GM21381 (cell line): ENCODE measurements at regions not wholly inside any gene's neighbourhood (a gene's known extent, or its start where the extent isn't known, plus 50 kb on each side); places are given as distances from the start of the nearest gene placed in this dataset.
"Not testable (repeated sequence)": the region's sequence is repeated elsewhere in the genome, so short reads cannot be mapped to it uniquely, and the experiment has no call there.

ENCODE experiments used
- ATAC-seq: cut with Tn5 transposase; IDR thresholded peaks from one replicate; pipeline ENCODE4 v1.9.1; 2021; ENCODE audit warnings: mild to moderate bottlenecking, moderate library complexity; ENCODE audit not compliant: unreplicated experiment

DNA sequence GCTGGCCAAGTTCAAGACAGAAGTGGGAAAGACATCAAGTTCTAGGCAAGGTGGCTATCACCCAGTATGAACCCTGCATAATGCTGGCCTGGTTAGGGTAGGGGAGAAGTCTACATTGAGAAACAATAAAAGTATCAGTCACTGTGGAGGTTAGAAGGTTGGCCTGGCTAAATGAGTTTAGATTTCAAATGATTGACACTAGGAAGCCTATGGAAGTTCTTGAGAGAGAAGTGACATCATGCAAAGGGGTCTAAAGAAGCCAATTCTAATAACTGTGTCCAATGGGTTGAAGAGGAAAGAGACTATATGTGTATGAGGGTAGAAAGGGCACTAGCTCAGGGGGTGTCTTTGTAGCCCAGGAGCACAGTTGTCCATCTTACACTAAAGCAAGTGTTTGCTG, 98.5 kb upstream of the MBIP start:
- no peak for ATAC-seq

DNA sequence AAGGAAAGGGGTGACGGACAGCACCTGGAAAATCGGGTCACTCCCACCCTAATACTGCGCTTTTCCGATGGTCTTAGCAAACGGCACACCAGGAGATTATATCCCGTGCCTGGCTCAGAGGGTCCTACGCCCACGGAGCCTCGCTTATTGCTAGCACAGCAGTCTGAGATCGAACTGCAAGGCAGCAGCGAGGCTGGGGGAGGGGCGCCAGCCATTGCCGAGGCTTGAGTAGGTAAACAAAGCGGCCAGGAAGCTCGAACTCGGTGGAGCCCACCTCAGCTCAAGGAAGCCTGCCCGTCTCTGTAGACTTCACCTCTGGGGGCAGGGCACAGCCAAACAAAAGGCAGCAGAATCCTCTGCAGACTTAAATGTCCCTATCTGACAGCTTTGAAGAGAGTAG, 91.5 kb upstream of the MBIP start:
- not testable (repeated sequence) for ATAC-seq

DNA sequence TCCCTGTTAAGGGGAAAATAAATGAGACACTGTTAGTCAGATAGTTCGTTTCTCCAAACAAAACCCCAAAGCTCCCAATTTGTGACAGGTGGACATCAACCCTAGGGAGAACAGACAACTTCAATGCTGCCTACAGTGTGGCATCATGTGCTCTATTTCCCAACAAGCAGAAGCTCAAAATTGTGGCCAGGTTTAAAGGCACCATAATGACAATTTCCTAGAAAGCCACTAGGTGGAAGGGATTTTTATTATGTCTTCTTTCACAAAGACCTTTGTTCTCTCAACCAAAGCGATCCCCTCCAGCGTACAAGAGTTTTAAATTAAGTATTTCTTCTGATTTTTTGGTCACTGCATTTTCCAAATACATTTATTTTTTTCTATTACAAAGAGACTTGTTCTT, 88.0 kb upstream of the MBIP start:
- ATAC-seq, result no peak

DNA sequence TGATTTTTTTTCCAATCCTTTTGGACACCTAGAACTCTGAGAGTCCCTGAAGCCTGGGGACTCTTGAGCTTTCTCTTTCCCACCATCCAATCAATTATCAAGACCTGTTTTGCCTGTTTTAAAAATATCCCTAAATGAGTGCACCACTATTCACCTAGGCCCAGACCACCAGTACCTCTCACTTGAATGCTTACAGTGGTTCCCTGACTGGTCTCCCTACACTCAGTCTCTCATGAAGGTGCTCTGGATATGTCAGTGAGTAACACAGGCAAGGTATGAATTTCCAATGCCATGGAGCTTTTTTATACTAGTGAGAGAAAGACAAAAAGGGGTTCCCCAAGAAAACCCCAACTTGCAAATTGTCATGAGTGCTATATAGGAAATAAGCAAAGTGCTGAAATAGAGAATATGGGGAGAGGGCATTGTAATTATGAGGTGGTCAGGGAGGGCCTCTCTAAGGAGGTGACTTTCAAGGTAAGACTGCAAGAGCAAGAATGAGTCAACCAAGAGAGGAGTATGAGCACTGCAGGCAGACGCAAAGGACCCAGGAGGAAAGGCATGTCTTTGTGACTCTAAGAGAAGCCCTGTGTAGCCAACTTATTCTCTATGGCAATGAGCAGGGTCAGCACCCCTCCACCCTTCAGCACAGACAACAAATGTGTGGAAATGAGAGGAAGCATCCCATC, 85.3 kb upstream of the MBIP start:
- ATAC-seq, result no peak

DNA sequence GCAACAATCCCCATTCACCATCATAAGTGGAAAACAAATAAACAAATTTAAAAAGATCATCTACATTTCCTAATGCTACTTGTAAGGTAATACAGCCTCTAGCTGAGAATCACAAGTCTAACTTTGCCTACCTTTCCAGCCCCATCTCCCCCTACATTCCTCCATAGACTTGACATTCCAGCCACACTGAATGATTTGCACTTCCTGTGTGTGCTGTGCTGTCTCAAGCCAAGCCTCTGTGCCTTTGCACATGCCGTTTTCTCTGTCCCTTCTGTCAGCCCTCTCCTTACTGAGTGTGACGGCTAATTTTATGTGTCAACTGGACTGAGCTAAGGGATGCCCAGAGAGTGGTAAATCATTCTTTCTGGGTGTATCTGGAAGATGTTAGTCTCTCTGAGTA, 82.4 kb upstream of the MBIP start:
- ATAC-seq, result no peak

DNA sequence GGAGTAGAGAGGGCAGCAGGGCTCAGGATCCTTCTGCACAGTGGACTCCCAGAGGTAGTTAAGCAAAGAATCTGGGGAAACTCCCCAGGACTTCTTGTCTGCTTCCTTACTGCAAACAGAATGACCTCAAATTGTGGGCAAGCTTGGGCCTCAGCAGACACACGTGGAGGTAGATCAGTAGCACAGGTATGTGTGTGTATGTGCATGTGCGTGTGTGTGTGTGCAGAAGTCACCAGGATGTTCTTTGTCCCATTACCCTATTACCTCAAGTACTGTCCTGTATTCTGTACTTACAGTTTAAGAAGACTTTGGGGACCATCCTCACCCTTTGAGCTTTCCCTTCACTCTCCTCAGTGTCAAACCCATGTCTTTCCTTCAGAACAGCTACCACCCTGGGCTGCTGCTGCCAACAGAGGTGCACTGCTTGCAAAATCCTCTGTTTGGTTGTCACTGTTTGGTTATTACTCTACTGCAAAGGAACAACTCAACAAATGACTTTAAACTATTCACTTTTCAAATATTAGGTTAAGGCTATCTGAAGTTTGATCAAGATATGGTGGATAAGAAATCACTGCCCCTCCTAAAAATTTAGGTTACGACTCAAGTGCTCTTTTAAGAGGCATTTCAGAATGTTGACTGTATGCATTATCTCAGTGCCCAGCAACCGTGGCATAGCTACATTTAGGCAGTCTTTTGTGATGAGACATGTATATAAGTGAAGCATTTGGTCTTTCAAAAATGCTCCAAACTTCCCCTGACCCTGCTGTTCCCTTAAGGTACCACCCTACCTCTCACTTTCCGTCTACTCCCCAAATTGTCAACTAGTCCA, 78.2 kb upstream of the MBIP start:
- no peak for ATAC-seq

DNA sequence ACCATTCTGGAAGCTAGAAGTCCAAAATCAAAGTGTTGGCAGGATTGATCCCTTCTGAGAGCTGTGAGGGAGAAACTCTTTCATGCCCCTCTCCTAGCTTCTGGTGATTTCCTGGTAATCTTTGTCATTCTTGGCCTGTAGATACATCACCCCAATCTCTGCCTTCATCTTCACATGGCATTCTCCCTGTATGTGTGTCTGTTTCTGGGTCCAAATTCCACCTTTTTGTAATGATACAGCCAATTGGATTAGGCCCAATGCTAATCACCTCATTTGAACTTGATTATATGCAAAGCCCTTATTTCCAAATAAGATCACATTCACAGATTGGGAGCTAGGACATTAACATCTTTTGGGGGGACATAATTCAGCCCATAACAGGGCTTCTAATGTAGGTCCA, 76.9 kb upstream of the MBIP start:
- no peak for ATAC-seq

DNA sequence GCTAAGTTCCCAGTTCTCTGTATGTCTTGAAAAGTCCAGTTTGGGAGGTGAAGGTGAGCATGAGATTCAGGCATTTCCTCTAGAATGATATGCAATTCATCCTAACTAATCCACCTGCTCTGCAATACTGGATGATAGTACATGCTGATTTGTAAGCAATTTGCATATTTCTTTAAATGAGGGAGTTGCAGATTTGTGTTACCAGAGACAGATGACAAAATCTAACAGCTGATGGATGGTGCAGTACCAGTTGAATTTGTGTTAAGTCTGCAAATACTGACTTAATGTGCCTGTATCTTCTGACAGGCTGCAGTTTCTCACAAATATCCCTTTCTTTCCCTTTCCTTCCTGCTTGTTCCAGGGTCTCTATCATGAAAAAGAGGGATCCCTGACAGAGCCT, 76.4 kb upstream of the MBIP start:
- ATAC-seq, result no peak

DNA sequence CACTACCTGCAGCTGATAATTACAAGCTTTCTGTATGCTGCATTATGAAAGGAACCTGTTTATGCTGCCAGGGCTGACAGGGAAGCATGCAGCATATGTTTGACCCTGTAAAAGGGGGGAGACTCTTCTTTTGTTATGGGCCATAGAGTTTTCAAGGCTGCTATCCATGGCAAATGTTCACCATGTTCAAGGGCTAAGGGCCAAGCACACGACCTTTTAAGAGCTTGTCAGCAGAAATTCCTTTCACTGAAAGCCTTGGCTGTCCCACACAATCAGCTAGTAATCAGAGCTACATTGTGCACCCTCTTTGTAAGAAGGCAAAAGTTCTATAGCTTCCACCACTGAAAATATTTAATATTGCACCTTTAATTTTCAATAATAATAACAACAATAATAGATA, 74.2 kb upstream of the MBIP start:
- no peak for ATAC-seq

DNA sequence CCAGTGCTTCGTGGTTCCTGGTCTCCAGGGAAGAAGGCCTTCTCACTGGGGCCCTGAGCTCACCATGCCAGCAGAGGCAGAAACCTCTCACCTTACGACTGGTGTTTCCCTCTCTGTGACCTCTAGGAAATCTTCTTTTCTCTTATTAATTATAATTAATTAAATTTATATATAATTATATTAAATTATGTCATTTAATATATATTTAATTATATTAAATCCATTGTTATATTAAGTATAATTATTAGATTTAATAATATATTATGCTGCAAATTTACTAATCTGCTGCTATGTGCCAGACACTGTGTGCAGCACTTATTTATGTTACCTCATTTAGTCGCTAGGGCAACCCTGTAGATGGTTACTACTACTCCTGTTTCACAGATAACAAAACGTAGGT, 70.3 kb upstream of the MBIP start:
- ATAC-seq, result no peak

DNA sequence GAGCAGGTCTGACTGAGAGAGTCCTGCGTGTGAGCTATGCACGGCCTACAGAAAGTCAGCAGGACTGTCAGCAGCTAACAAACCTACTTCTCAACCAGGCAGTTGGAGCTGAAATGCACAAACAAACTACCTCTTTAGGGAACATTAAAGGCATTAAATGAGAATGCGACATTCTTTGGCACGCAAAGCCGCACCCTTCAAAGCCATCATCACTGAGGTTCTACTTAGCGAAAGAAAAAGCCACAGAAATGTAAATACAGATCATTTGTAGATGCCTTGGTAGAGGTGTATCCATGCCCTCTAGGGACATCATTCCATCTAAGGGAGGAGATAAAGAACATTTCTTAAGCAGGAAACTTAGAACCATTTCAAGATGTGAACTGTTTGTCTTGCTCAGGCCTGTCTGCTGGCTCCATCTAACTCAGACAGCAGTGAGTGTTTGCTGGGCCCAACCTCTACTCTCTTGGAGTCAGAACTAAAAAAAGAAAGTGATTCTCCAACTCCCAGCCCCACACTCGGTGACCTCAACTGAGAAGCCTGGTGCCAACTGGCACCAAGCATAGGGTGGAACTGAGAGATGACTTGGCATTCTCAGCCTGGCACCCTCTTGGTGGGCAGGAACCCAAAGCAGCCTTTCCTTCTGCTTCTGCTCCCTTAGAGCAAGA, 63.5 kb upstream of the MBIP start:
- no peak for ATAC-seq

DNA sequence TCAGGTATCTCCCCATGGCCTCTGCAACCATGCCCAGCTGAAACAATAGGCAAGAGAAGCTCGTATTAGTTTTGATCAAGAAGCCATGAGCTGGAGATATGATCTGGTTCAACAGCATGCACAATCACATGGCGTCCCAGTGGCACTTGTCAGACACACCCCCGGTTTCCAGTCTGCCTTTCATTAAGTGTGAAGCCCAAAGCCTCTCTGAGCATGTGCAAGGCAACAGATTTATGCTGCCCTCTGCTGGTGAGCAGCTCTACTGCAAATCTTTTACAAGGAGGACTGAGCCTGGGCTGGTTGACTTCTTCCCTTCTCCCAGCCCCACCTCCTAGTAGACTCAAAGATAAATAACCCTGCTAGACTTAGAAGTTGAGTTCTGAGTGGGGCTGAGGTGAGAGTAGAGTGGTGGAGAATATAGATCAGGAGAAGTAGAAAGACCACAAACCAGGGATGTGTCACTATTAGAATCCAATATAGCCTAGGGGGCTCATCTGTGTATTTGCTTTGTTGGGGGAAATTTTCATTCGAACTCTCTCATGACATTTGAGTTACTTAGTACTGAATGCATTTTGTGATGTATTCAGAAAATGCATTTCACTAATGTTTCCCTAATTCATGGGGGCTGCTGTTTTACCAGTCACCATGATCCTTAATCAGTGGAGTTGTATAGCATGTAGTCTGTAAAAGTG, 53.7 kb upstream of the MBIP start:
- peak; percentile 91 for ATAC-seq
